HG02798 (cell line): ENCODE measurements at regions not wholly inside any gene's neighbourhood (a gene's known extent, or its start where the extent isn't known, plus 50 kb on each side); places are given as distances from the start of the nearest gene placed in this dataset.

Experiments
- ATAC-seq: cut with Tn5 transposase; IDR thresholded peaks from one replicate; pipeline ENCODE4 v1.9.1; 2021; ENCODE audit warnings: mild to moderate bottlenecking; ENCODE audit not compliant: unreplicated experiment, poor library complexity

DNA sequence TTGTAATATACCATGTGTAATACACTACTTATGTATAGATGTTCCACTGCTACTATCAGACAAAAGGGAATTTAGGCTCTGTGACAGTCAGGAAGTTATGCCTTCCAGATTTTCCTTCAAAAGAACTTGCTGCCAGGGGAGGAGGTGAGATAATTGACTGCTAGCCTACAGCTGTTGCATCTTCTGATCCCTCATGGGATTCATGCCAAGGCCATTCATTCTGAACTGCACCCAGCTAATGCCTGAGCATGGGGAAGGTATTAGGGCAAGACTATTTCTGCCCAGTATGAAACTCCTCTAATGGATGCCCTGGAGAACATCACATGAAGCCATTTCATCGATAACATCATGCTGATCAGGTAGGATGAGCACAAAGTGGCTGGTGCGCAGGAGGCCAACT is 746.5 kb upstream of the ZNF608 start:
- ATAC-seq = no peak

GRCh38 chr5:125496393-125496792 is 750.0 kb upstream of the ZNF608 start:
- no peak for ATAC-seq

DNA sequence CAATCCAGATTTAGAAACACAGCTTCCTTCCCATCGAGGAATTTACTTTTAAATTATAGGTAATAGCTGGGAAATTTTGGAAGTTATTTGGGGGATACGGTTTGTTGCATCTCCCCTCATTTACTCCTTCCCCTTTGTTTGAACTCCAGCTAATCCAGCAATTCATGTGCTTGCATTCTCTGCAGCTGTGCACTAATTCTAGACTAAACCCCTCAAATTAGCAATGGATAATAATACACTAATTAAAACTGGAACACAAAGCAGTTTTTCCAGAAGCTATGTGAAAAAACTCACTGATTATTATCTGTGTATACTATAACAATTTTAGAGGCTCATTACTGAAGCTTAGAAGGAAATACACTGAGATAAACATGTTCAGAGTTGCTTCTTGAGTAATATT is 751.2 kb upstream of the ZNF608 start:
- no peak for ATAC-seq

DNA sequence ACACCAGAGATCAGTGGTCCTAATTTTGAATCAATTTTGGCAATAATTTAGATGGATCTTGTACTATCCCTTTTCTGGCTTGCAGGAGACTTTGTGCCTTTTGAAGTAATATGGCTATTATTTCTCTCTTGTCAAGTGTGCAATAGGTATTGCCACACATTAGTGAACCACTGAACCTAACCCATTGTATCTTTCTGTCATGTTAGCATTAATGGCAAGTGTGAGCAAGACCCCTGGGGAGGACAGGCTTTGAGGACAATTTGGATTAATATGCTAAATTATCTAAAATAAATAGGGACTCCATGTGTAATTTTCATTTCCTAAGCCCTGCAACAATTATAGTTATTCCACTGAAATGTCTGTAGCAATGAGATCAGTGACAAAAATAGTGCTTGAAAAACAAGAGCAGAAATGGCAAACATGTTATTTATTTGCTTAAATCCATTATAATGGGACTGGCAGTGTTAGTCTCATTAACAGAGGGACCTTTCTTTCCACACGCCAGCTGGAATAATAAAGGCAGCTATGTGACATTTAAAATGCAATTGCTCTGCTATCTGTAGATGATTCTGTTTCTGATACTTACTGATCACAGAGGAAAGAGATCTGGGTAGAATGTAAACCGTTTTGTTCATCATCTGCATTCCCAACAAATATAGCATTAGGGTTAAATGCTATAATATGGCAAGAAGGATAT is 753.3 kb upstream of the ZNF608 start:
- ATAC-seq = no peak

- no peak for ATAC-seq
Measured at GRCh38 chr5:125501396-125501795, 755.0 kb upstream of the ZNF608 start.

DNA sequence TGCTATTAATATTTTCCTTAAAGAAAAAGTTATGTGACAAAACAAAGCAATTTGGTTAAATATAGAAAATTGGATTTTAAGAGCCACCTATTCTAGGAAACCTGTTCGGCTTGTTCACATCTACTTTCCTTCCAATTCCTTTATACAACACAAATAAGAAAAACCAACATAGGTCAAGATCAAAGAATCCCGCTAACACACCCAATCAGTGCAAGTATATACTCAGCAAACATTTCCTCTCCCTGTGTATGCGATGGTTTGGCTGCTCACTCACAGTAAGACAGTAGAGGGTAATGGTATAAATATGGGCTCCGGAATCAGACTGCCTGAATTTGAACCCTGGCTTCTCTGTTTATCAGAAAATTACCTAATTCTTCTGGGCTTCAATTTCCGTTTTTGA is 757.5 kb upstream of the ZNF608 start:
- no peak for ATAC-seq

DNA sequence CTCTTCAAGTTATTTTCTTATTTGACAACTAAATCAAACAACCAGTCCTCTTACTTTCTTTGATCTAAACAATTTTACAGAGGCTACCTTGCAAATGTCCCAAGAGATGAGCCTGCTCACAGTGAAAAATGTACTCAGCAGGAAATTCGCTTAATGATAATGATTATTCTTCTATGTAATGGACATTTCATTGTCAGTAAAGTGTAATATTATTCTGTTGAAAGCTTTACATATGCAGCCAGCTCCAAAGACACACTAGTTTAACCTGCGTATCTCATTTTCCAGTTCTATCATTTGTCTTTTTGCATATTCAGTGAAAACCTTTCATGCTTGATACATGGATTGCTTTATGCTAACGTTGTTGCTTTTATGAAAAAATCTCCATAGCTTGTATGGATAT is 758.7 kb upstream of the ZNF608 start:
- no peak for ATAC-seq

DNA sequence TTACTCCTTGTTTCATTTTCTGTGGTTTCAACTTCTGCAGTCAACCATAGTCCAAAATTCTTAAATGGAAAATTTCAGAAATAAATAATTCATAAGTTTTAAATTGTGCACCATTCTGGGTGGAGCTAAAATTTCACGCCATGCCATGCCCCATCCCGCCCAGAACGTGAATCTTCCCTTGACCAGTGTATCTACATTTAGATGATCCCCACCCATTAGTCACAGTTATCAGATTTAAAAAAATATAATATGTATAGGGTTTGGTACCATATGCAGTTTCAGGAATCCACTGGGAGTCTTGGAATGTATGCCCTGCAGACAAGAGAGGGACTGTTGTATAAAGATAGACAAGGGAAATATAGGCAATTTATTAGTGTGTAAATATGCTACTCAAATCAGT is 759.7 kb upstream of the ZNF608 start:
- no peak for ATAC-seq

DNA sequence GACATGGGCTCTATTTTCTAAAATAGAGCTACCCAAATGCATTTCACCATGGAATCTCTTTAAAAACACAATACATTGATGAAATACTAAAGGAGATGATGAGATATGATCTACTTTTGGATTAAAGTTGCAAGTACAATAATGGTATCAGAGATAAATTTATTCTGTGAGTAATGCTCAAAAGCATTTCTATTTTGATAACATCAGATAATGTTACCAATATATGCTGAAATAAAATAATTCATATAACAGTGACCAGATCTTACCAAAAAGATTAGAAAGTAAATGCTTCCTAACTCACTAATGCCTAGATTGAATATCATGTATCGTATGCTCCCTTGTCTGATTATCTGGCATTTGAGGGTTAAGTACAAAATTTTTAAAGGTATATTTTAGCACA is 761.8 kb upstream of the ZNF608 start:
- ATAC-seq = no peak

DNA sequence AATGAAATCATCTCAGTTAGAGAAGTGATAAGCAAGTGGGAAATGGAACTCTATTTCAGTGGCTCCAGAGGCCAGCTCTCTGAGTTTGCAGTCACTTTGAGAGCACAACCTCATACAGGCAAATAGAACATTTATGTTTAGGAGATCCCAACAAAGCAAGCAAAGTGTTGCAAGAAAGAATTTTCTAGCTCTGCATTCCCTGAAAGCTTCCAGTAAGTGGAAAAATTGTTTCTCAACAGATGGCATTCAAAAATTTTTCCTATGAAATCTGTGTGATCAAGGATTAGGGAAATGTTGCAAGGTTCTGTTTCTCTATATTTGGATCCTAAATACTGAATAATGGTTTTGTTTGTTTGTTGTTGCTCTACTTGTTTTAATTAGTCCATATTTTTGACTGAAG is 764.2 kb upstream of the ZNF608 start:
- no peak for ATAC-seq

- ATAC-seq = no peak
Measured at GRCh38 chr5:125517973-125518550, 771.6 kb upstream of the ZNF608 start.

DNA sequence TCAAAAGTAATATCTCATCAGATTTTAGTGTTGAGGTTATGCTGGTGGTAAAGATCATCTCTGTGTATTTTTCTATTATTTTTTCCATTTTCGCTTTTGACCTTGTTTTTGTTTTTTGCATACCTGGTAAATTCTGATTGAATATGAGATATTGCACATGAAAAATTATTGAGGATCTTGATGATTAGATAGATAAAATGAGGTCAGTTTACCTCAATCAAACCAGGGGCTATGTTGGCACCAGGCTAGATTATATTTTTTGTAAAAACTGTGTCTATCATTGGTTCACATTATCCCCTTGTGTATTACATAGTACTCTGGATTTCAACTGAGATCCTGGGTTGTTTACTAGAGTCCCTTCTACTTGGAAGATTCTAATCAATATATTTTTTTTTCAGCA is 774.9 kb upstream of the ZNF608 start:
- ATAC-seq = no peak

DNA sequence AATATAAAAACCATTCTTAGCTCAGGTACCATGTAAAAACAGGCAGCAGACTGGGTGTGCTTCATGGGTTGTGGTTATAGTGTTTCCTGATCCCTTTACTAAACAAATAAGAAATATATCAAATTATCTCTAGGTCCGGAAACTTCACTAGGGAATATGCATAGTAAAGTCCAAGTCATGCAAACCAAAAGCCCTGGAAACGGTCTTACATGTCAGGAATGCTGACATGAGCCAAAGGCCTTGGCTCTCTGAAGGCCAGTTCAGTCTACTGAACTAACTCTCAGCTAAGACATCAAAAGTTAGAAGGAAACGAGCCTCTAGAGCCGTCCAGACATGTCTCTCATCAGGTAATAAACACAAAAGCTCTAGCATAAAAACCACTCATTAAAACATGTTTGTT is 778.9 kb upstream of the ZNF608 start:
- ATAC-seq = no peak

DNA sequence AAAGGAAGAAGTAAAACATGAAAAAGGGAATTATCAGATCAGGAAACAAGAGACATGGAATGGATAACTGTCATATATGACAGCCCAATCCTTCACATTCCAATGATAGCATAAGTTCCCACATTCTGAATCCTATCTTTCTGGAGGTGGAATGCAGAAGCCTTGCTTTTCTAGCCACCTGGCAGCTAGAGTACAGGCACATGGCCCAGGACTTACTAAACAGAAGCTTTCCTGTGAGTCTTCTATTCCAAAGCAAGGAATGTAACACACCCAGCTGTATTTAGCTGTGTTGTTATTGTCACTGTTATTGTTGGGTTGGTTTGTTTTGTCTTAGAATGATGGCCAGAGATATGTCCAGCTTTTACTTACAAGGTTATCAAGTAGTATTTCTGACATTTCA is 780.5 kb upstream of the ZNF608 start:
- no peak for ATAC-seq

DNA sequence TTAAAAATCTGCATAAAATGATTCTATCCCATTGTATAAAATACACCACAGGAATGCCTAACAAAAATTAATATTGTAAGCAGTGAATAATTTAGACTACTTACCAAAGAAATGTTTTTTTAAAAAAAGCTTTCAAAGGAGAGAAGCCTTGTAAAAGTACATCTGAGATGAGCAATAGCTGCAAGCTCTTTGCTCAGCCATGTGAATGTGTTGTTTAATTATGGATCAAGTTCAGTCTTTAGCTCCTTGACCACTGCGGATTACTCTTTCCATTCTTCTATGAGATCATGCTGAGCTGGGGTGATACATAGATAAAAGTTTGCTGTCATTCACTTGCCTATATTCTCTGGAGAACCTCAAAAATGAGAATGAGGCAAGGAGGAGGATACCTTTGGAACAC is 782.4 kb upstream of the ZNF608 start:
- no peak for ATAC-seq

DNA sequence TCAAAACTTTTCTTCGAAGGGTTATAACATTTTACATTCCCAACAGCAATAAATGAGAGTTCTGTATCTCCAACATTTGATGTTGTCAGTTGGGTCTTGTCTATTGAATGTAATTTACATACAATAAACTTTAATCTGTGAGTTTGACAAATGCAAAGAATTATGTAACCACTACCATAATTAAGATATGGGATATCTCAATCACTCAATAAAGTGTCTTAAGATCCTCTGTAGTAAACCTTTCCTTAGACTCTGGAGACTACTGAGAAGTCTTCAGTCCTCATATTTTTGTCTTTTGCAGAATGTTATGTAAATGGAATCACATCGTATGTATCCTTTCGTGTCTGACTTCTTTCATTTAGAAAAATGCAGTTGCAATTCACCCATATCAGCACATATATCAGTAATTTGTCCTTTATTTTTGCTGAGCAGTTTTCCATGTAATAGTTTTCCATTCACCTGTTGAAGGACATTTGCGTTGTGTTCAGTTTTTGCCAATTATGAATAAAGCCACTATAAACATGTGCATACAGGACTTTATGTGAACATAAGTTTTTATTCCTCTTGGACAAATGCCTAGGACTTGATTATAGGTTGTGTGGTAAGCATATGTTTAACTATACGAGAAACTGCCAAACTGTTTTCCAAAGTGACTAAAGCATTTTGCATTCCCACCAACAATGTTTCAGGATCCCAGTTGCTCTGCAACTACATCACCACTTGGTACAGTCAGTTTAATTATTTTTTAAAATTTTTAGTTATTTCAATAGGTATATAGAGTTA is 784.6 kb upstream of the ZNF608 start:
- no peak for ATAC-seq

GRCh38 chr5:125536095-125536494 is 789.7 kb upstream of the ZNF608 start:
- peak; percentile 62 for ATAC-seq

DNA sequence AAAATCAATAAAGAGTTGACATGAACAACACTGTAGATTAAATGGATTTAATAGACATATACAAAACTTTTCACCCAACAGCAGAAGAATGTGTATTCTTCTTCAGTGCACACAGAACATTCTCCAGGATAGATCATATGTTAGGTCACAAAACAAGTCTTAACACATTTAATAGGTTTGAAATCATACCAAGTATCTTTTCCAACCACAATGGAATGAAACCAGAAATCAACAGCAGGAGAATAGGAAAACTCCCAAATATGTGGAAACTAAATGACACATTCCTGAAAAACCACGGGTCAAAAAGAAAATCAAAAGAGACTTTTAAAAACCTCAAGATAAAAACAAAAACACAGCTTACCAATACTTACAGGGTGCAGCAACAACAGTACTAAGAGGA is 790.1 kb upstream of the ZNF608 start:
- ATAC-seq = no peak

GRCh38 chr5:125537661-125538060 is 791.2 kb upstream of the ZNF608 start:
- no peak for ATAC-seq

- no peak for ATAC-seq
Measured at GRCh38 chr5:125538469-125538868, 792.0 kb upstream of the ZNF608 start.

DNA sequence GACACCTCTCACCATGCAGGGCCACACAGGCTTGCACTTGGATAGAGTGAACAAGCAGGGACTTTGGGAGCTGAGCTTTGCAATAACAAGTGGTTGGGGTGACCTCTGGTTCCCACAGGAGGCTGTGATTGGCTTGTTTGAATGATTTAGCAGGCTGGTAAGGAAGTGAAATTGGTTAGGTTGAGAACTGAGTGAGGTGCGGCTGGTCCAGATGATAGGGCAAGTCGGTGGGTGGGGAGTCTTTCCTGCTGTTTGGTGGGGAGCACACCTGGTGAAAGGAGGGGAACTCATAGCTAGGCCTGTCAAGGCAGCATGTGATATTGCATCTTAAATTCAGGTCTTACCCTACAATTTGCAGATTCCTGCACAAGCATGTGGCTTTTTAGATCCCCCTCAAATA is 794.6 kb upstream of the ZNF608 start:
- ATAC-seq = no peak
